NB4 (cell line): ENCODE measurements at regions not wholly inside any gene's neighbourhood (a gene's known extent, or its start where the extent isn't known, plus 50 kb on each side); places are given as distances from the start of the nearest gene placed in this dataset.

Experiments
- POLR2A ChIP-seq: IDR thresholded peaks from 2 replicates; pipeline ENCODE4 v1.6.1; 2011; ENCODE audit warnings: mild to moderate bottlenecking; ENCODE audit not compliant: insufficient read length; ENCODE audit errors: extremely low read depth
- TF ChIP-seq, protein P1 (sequence below): IDR thresholded peaks from one replicate; pipeline ENCODE4 v1.5.1; 2012; ENCODE audit warnings: low read depth, low read length
- TF ChIP-seq, protein P2 (sequence below): IDR thresholded peaks from 2 replicates; pipeline ENCODE4 v1.6.1; 2011; ENCODE audit warnings: low read depth, low read length

DNA sequence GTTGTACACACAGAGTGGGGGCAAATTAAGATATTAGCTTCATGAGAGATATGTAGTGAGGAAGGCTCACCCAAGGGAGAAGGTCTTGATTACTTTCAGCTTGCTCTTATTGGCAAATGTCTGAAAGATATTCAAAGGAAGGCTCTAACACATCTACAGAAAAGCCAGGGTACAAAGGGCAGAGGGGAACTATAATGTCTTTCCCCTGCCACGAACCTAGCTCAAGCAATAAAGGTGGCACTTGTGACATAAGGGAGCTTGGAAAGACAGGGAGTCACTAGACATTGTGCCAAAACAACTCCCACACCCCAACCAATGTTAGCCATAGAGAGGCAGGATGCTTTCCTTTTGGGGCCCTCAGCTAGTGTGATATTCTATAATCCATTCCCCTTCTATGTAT, 52.2 kb upstream of the SOX9 start:
- no peak for TF ChIP-seq POLR2A
- TF ChIP-seq, protein P1, sequence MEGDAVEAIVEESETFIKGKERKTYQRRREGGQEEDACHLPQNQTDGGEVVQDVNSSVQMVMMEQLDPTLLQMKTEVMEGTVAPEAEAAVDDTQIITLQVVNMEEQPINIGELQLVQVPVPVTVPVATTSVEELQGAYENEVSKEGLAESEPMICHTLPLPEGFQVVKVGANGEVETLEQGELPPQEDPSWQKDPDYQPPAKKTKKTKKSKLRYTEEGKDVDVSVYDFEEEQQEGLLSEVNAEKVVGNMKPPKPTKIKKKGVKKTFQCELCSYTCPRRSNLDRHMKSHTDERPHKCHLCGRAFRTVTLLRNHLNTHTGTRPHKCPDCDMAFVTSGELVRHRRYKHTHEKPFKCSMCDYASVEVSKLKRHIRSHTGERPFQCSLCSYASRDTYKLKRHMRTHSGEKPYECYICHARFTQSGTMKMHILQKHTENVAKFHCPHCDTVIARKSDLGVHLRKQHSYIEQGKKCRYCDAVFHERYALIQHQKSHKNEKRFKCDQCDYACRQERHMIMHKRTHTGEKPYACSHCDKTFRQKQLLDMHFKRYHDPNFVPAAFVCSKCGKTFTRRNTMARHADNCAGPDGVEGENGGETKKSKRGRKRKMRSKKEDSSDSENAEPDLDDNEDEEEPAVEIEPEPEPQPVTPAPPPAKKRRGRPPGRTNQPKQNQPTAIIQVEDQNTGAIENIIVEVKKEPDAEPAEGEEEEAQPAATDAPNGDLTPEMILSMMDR = no peak
- TF ChIP-seq, protein P2, sequence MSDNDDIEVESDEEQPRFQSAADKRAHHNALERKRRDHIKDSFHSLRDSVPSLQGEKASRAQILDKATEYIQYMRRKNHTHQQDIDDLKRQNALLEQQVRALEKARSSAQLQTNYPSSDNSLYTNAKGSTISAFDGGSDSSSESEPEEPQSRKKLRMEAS = no peak
